Esophagus squamous epithelium (tissue), 4 donors: ENCODE measurements at regions not wholly inside any gene's neighbourhood (a gene's known extent, or its start where the extent isn't known, plus 50 kb on each side); places are given as distances from the start of the nearest gene placed in this dataset.

Experiments
- POLR2A ChIP-seq, 4 donors: fragments of 450-650 bp; IDR thresholded peaks; one replicate each; pipeline ENCODE4 v1.6.1; 2017; ENCODE audit warnings: antibody characterized with exemption in 4 of 4, mild to moderate bottlenecking in 4 of 4, moderate library complexity in 3 of 4
- TF ChIP-seq, protein P1 (sequence below), 6 experiments: fragments of 450-650 bp in 4 of 6; fragments of 200-600 bp in 2 of 6; sonication (generic) in 2 of 6; IDR thresholded peaks; one replicate each; pipeline ENCODE4 v1.5.1; 2016 to 2019; ENCODE audit warnings: antibody characterized with exemption in 6 of 6, mild to moderate bottlenecking in 4 of 6, moderate library complexity in 4 of 6

DNA sequence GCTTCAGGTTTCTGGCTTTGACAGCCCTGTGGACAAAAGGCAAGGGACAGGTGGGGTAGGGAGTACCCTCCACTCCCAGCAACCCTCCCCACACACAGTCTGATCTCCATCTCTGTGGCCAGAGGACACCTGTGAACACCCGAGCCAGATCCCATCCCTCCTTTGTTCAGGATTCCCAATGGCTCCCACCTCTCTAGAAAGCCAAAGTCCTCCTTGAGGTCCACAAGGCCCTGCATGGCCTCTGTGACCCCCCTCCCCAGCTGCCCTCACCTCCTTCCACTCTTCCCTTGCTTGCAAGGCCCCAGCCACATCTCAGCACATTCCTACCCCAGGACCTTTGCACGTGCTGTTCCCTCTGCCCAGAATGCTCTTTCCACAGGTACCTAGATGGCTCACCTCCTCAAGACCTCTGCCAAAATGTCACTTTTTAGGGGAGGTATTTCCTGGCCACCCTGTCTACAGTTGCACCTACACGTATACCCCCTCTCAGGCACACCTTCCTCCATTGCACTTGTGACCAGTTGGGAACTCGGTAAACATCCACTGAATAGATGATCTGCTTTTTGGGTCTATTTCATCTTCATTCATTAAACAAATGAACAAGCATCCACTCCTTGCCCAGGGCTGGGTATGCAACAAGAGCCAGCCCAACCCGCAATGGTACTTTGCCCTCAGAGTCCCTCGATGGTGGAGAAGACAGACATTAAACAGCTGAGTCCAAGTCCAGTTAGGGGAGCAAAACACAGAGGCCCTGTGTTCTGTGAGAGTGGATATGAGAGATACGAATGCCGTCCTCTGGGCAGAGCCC is 107.0 kb downstream of the CRLF3 start:
- TF ChIP-seq, protein P1, sequence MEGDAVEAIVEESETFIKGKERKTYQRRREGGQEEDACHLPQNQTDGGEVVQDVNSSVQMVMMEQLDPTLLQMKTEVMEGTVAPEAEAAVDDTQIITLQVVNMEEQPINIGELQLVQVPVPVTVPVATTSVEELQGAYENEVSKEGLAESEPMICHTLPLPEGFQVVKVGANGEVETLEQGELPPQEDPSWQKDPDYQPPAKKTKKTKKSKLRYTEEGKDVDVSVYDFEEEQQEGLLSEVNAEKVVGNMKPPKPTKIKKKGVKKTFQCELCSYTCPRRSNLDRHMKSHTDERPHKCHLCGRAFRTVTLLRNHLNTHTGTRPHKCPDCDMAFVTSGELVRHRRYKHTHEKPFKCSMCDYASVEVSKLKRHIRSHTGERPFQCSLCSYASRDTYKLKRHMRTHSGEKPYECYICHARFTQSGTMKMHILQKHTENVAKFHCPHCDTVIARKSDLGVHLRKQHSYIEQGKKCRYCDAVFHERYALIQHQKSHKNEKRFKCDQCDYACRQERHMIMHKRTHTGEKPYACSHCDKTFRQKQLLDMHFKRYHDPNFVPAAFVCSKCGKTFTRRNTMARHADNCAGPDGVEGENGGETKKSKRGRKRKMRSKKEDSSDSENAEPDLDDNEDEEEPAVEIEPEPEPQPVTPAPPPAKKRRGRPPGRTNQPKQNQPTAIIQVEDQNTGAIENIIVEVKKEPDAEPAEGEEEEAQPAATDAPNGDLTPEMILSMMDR (IDR thresholded peaks at IDR 0.05): no peak
- no peak for TF ChIP-seq POLR2A (IDR thresholded peaks at IDR 0.05)
